A673 (cell line): ENCODE measurements at regions not wholly inside any gene's neighbourhood (a gene's known extent, or its start where the extent isn't known, plus 50 kb on each side); places are given as distances from the start of the nearest gene placed in this dataset.

ENCODE experiments used
- BruUV-seq: library from RNA; stranded (reverse); fragments of 400-500 nt; replicated peaks from 2 replicates; lab custom pipeline; 2021; lab: Mats Ljungman, UMichigan
- CTCF ChIA-PET: fragments of 300-600 bp; sonication (Branson Sonifier 250); formaldehyde crosslinking; loops from one replicate; lab custom pipeline; 2022; ENCODE audit warnings: antibody characterized with exemption; lab: Charles Lee
- POLR2A ChIA-PET: fragments of 300-600 bp; sonication (Branson Sonifier 250); formaldehyde crosslinking; loops from one replicate; lab custom pipeline; 2022; ENCODE audit warnings: antibody characterized with exemption; ENCODE audit not compliant: low non-redundant PET; lab: Charles Lee
- DNase-seq: peaks from one replicate; pipeline ENCODE4 v3.0.0-alpha.2; 2015; ENCODE audit warnings: low spot score
- H3K27ac ChIP-seq: fragments of 200-600 bp; sonication (generic); 2 replicates; pipeline ENCODE4 v1.5.1; 2016; ENCODE audit warnings: mixed run types, low read depth, mild to moderate bottlenecking, mixed read lengths, antibody characterized with exemption, low read length; ENCODE audit not compliant: poor library complexity, severe bottlenecking
- H3K27me3 ChIP-seq: fragments of 200-600 bp; sonication (generic); replicated peaks from 2 replicates; pipeline ENCODE4 v1.6.1; 2017; ENCODE audit warnings: mixed run types, low read depth, mild to moderate bottlenecking, mixed read lengths, antibody characterized with exemption, low read length; ENCODE audit not compliant: insufficient read depth, poor library complexity
- H3K36me3 ChIP-seq: fragments of 200-600 bp; sonication (generic); 2 replicates; pipeline ENCODE4 v1.6.1; 2016; ENCODE audit warnings: mixed run types, mild to moderate bottlenecking, mixed read lengths, antibody characterized with exemption, low read length; ENCODE audit not compliant: insufficient read depth, poor library complexity, severe bottlenecking
- H3K4me1 ChIP-seq: fragments of 200-600 bp; sonication (generic); 2 replicates; pipeline ENCODE4 v1.6.1; 2017; ENCODE audit warnings: mixed run types, mild to moderate bottlenecking, mixed read lengths, antibody characterized with exemption, low read length; ENCODE audit not compliant: insufficient read depth, poor library complexity, severe bottlenecking
- H3K4me3 ChIP-seq: fragments of 200-600 bp; sonication (generic); 2 replicates; pipeline ENCODE4 v1.5.1; 2016; ENCODE audit warnings: low read depth, mixed run types, mild to moderate bottlenecking, mixed read lengths, low read length; ENCODE audit not compliant: poor library complexity, severe bottlenecking
- H3K9me3 ChIP-seq: fragments of 200-600 bp; sonication (generic); 2 replicates; pipeline ENCODE4 v1.6.1; 2016; ENCODE audit warnings: mixed run types, low read depth, mild to moderate bottlenecking, mixed read lengths, antibody characterized with exemption, low read length; ENCODE audit not compliant: poor library complexity, severe bottlenecking
- EZH2 ChIP-seq: fragments of 200-600 bp; sonication (generic); IDR thresholded peaks from 2 replicates; pipeline ENCODE4 v1.6.1; 2017; ENCODE audit warnings: borderline replicate concordance, low read depth, mild to moderate bottlenecking, mixed read lengths, antibody characterized with exemption, low read length; ENCODE audit not compliant: poor library complexity, severe bottlenecking
- intact Hi-C: fragments of 100-400 bp; cut with micrococcal nuclease; formaldehyde crosslinking; loops from one replicate; pipeline ENCODE4 v1.10.0; 2022; ENCODE audit not compliant: unreplicated experiment
- TF ChIP-seq, protein P1 (sequence below): fragments of 300-800, 200-600 bp; sonication (generic); conservative IDR thresholded peaks from 2 replicates; pipeline ENCODE4 v1.5.1; 2017; ENCODE audit warnings: low read depth, mild to moderate bottlenecking, antibody characterized with exemption, low read length, moderate library complexity, mixed read lengths

DNA sequence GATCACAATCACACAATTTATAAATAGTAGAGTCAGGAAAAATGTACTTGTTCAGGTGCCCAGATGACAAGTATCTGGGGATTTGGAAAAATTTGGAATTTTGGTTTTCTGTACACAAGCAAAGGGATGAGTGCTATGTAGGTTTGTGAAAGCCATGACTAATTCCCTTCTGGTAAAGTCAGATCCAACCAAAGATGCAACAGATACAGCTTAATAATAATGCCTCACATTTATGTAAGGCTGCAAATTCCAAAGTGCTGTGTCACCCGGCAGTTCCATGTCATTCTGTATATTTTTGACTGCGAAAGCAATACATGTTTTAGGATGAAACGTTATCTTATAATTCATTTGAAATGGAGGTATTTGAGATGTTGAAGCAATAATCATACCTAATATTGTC, 102.7 kb upstream of the AGBL1 start:
- no peak for DNase-seq
- Histone ChIP-seq H3K36me3 (no peaks in the 10 kb centered on the region), H3K4me1 (no peaks in the 10 kb centered on the region), H3K27ac (no peak overlapping the region), H3K4me3 (no peak overlapping the region), H3K9me3 (no peaks in the 10 kb centered on the region), H3K27me3 (peaks cover 31% of the 10 kb centered on the region)
- TF ChIP-seq, protein P1, sequence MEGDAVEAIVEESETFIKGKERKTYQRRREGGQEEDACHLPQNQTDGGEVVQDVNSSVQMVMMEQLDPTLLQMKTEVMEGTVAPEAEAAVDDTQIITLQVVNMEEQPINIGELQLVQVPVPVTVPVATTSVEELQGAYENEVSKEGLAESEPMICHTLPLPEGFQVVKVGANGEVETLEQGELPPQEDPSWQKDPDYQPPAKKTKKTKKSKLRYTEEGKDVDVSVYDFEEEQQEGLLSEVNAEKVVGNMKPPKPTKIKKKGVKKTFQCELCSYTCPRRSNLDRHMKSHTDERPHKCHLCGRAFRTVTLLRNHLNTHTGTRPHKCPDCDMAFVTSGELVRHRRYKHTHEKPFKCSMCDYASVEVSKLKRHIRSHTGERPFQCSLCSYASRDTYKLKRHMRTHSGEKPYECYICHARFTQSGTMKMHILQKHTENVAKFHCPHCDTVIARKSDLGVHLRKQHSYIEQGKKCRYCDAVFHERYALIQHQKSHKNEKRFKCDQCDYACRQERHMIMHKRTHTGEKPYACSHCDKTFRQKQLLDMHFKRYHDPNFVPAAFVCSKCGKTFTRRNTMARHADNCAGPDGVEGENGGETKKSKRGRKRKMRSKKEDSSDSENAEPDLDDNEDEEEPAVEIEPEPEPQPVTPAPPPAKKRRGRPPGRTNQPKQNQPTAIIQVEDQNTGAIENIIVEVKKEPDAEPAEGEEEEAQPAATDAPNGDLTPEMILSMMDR, result no peak
- TF ChIP-seq EZH2, result no peak
- intact Hi-C loops, result no loop called here
- CTCF ChIA-PET, result no interaction called here
- POLR2A ChIA-PET, result no interaction called here
- BruUV-seq, result no TSS peak

DNA sequence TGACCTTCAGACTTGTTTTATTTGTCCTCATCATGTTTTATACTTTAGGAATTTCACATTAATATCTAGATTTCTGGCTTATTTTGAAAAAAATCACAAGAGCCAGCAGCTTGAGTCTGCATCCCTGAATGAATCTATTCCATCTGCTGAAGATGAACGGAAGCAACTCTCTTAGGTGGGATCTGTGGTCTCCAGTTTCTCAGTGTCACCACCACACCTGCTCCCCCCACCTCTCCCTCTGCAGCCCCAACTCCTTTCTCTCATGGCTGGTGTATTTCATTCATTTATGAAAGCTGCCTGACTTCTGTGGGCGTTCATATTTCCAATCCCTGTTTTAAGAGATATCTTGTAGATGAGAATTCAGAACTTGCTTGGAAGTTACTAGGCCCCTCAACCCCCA, 102.1 kb upstream of the AGBL1 start:
- BruUV-seq, result no TSS peak
- CTCF ChIA-PET, result no interaction called here
- H3K9me3 ChIP-seq, result no peaks in the 10 kb centered on the region
- TF ChIP-seq EZH2, result no peak
- TF ChIP-seq, protein P1, result no peak
- H3K4me3 ChIP-seq, result no peak overlapping the region
- H3K27ac ChIP-seq, result no peak overlapping the region
- no peaks in the 10 kb centered on the region for H3K4me1 ChIP-seq
- H3K27me3 ChIP-seq, result peaks cover 31% of the 10 kb centered on the region
- no peaks in the 10 kb centered on the region for H3K36me3 ChIP-seq
- no peak for DNase-seq
- intact Hi-C loops, result no loop called here
- POLR2A ChIA-PET, result no interaction called here

DNA sequence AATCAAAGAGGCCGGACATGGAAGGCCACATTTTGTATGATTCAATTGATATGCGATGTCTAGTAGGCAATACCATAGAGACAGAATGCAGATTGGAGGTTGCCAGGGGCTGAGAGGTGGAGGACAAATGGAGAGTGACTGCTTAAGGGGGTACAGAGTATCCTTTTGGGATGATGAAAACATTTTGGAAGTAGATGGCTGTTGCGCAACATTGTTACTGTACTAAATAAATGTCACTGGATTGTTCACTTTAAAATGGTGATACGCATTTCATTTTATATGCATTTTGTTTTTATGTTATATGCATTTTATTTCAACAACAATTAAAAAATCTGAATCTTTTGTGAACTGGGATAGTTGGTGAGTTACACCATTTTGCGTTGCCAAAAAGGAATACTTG, 99.7 kb upstream of the AGBL1 start:
- Histone ChIP-seq H3K36me3 (no peaks in the 10 kb centered on the region), H3K4me3 (no peak overlapping the region), H3K27me3 (peaks cover 22% of the 10 kb centered on the region), H3K27ac (no peak overlapping the region), H3K9me3 (no peaks in the 10 kb centered on the region), H3K4me1 (no peaks in the 10 kb centered on the region)
- no peak for TF ChIP-seq EZH2
- TF ChIP-seq, protein P1, result no peak
- intact Hi-C loops, result no loop called here
- DNase-seq, result no peak
- BruUV-seq, result no TSS peak
- POLR2A ChIA-PET, result no interaction called here
- CTCF ChIA-PET, result no interaction called here
